Kasumi-1 (cell line): ENCODE measurements at regions not wholly inside any gene's neighbourhood (a gene's known extent, or its start where the extent isn't known, plus 50 kb on each side); places are given as distances from the start of the nearest gene placed in this dataset.
"Not testable (repeated sequence)": the region's sequence is repeated elsewhere in the genome, so short reads cannot be mapped to it uniquely, and the experiment has no call there.

Experiments used
- DNase-seq, 2 experiments: peaks; one replicate each; lab custom pipeline; 2025; lab: John Stamatoyannopoulos, UW

DNA sequence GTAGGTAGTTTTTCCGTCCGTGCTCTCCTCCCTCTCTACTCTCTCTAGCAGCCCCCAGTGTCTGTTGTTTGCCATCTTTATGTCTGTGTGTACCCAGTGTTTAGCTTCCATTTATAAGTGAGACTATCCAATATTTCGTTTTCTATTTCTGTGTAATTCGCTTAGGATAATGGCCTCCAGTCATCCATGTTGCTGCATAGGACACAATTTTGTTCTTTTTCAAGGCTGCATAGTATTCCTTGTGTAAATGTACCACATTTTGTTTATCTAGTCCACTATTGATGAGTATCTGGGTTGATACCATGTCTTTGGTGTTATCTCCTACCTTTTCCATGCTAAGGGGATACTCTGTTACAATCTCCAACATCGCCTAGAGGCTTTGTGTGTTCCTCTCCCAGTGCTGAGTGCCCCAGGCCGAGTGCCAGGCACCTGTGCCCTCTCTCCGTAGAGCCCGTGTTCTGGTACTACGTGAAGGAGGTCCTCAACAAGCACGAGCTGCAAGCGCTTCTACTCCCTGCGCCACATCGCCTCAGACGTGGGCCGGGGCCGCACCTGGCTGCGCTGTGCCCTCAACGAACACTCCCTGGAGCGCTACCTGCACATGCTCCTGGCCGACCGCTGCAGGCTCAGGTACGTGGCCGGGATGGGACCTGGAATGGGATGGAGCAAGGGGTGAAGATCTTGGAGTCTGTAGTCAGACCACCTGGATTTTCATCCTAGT lies 51.0 kb downstream of the NPIPB11 start:
- DNase-seq = not testable (repeated sequence)

- not testable (repeated sequence) for DNase-seq
Measured at GRCh38 chr16:29354449-29354848, 52.1 kb downstream of the NPIPB11 start.

DNA sequence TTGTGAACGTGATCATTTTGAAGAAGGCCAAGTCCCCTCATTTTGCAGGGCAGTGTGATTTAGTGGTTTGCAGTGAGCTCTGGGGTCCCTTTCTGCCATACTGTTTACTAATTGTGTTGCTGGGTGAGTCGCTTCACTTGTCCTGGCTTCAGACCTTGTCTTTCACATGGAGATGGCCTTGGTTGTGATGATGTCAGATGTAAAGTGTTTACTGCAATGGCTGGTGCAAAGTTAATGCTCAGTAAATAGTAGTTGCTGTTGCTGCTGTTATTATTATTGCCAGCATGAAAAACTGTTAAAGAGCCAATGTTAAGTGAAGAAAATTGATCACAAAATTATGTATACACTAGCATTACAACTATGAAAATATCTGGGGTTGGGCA lies 53.9 kb downstream of the NPIPB11 start:
- not testable (repeated sequence) for DNase-seq

DNA sequence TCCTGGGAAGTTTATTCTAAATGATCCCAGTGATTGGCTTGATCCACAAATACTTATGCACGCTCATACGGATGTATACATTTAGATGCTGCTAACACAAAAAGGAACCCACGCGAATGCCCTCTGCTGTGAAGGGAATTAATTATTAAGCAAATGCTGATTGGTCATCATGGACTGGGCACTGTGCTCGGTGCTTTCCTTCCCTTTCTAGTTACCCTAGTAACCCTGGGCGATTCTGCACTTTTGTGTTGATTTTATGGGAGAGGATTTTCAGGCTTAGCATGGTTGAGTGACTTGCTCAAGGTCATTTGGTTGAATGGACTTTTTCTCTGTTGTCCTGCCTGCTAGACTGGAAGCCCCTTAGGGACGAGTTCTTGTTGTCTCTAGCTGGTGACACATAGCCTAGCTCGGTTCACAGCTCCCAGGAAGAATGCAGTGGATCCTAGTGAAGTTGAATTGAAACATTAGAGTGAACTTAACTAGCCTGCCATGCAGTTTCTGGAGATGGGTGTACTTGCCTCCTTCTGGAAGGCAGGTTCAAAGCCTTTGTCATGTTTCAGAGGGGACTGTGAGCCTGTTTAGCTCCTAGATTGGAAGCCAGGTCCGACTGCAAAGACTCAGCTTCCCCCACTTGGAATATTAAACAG lies 54.4 kb downstream of the NPIPB11 start:
- DNase-seq = not testable (repeated sequence)

DNA sequence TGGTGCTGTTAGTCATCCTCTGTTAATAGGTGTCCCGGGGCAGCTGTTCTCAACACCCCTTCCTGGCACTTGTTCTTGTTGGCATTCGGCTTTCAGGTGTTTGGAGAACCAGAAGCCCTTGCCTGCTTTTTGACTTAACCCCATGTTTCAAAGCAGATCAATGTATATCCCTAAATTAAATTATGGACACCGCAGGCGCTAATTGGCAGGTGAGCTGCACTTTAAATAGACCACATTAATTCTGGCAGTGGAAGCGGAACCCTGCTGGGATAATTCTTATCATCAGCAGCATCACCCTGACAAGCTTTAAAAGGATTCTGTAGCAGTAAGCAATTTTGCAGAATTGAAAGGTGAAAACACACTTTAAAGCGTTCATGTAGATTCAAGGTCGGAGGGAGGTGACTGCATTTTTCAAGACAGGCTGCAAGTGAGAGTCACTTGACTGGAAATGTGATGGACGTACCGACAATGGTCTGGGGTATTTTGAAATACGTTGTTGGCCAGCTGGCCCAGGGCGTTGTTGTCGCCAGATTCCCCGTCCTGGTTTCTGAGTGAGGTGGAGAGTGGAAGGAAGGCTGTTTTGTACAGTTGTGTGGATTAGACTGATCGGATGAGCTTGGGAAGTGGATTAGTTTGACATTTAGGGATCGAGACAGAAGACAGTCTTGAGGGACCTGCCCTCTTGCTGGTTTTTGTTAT lies 55.1 kb downstream of the NPIPB11 start:
- DNase-seq = not testable (repeated sequence)

DNA sequence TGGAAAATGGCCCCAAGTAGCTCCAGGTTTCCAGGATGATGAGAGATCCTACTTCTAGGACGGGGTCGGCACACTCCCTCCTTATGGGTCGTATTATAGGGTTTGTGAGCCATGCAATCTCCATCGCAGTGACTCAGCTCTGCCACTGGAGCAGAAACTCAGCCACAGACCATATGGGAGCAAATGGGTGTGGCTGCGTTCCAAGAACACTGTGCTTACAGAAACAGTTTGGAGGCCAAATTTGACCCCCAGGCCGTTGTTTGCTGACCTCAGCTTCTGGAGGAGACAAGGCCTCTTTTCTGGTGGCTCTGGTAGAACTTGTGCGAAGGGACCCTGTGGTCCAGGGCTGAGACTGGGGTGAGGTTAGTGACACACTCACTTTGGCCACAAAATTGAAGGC lies 56.5 kb downstream of the NPIPB11 start:
- not testable (repeated sequence) for DNase-seq

DNA sequence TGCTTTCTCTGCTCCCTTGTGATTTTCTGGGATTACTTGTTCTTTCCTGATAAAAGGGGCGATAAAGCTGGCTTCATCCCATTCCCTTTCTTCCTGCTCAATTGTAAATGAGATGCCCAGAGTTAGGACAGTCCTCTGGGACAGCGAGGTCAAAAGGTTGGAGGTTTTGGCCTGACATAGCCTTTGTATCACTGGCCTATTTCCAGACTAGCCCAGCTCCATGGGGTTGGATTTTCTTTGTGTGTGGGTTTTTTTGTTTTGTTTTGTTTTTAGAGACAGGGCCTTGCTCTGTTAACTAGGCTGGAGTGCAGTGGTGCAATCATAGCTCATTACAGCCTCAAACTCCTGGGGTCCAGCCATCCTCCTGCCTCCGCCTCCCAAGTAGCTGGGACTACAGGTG lies 57.8 kb downstream of the NPIPB11 start:
- DNase-seq = not testable (repeated sequence)

DNA sequence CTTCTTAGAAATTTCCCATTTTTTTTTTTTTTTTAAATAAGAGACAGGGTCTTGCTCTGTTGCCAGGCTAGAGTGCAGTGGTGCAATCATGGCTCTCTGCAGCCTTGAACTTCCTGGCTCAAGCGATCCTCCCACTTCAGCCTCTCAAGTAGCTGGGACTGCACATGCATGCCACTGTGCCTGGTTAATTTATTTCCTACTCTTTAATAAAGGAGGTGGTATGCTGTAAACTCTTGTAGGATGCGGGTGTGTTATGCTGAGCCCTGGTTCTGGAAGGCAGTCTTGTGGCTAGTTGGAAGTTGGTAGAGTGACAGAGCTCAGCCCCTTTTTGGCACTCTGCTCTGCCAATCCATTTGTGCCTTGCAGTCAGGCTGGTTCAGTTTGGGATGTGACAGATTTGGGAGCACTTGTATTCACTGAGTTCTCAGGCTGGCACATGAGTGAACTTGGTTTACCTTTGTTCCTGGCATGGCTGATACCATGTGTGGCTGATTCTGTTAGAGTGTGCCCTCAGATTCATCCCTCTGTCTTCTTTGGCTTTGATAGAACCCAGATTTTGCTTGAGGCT lies 58.3 kb downstream of the NPIPB11 start:
- not testable (repeated sequence) for DNase-seq

- DNase-seq = not testable (repeated sequence)
Measured at GRCh38 chr16:29346796-29347580, 59.5 kb downstream of the NPIPB11 start.

DNA sequence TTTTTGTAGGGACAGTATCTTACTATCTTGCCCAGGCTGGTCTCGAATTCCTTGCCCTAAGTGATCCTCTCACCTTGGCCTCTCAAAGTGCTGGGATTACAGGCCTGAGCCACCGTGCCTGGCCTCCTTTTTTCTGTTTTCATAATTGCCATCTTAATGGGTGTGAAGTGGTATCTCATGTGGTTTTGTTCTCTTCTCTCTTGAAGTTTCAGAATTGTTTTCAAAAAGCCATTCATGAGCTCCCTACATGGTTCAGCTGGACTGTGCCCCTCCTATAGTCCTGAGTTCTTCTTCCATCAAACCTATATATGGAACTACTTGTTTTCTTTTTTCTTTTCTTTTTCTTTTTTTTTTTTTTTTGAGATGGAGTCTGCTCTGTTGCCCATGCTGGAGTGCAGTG lies 60.3 kb downstream of the NPIPB11 start:
- DNase-seq = not testable (repeated sequence)

- DNase-seq = not testable (repeated sequence)
Measured at GRCh38 chr16:29342937-29343336, 63.6 kb downstream of the NPIPB11 start.

DNA sequence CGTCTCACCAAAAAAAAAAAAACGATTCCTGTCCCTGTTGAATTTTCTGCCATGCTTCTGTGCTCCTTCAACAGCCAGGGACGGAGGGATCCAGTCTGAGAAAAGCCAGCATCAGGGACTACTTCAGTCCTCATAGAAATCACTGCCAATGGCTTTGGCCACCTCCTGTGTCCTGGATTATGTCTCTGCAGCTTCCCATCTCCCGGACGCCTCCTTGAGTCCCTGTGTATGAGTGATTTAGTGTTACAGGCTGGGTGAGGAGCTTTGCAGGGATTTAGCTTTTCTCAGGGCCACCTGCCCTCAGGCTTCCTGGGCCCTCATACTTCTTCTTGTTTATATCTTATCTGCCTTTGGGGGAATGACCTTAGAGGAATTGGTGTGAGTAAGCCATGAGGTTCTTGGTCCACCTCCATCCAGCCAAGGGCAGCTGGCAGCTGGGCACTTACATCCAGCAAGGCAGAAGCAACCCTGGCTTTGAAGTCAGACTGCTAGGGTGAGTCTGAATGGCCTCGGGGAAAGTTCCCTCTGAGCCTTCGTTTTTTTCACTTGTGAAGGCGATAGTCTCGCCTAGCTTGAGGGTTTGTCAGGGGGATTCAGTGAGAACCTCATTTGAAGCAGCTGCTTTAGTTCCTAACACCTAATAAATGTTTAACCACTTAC lies 65.6 kb downstream of the NPIPB11 start:
- not testable (repeated sequence) for DNase-seq

- DNase-seq = not testable (repeated sequence)
Measured at GRCh38 chr16:29340235-29340634, 66.3 kb downstream of the NPIPB11 start.

GRCh38 chr16:29338821-29339700 lies 67.5 kb downstream of the NPIPB11 start:
- DNase-seq = not testable (repeated sequence)

DNA sequence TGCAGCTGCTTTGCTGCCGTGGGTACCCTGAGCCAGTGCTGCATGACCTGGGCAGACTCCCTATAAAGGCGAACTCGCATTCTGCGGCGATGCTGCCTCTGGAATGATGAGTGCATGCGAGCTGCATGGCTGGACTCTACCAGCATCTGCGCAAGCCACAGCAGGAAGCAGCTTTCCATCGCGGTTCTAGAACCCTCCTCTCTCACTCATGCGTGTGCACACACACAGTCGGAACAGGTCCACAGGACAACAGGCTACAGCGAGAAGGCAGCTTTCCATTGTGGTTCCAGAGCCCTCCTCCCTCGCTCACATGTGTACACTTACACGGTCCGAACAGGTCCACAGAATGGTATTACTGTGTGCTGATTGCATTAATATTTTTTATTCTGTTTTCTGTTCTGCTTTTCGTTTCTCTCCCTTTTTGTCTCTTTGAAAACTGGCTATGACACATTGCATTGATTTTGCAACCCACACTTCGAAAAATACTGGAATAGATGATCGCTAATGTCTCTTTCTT lies 69.1 kb downstream of the NPIPB11 start:
- not testable (repeated sequence) for DNase-seq

DNA sequence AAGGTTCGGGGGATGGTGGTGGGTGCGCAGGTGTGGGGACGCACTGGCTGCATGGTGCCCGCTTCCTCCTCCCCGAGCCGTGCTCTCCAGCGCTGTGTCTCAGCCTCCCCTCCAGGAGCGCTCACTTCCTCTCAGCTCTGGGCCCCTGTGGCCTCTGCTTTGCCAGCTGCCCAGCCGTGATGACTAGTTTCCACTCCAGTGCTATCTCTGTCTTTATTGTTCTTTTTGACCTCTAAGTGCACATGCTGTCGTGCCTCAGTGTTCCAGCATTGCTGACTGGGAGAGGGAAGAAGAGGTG lies 71.0 kb downstream of the NPIPB11 start:
- DNase-seq = not testable (repeated sequence)

DNA sequence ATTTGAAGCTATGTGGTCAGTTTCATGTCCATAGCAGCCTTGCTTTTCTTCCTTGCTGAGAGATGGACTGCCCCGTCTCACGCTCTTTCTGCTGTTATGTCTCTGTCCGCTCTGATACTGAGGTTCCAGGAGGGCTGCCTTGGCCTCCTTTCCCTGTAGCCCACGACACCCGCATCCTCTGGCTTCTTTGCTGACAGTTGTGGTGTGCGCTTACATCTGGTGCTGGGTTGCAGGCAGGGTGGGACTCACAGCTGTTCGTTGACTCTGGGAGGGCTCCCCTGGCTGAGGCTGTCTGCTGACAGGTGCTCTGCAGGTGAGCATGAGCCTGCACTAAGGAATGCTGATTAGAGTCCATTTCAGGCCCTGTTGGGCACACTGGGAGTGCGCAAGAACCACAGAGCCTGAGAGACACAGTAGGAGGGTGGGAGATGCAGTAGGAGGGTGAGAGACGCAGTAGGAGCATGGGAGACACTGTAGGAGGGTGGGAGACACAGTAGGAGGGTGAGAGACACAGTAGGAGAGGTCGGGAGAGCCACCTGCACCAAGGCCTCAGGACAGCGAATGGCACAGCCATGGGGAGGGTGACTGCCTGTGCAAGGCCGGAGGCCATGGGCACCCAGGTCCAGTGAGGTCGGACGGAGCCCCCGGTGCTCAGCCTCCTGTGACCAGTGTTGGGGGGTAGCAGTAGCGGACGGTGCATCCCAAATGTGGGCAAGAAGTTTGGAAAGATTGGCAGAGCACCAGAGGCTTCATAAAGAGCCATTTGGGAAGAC lies 71.5 kb downstream of the NPIPB11 start:
- DNase-seq = not testable (repeated sequence)

GRCh38 chr16:29333492-29334097 lies 72.9 kb downstream of the NPIPB11 start:
- DNase-seq = not testable (repeated sequence)

- not testable (repeated sequence) for DNase-seq
Measured at GRCh38 chr16:29330623-29331022, 75.9 kb downstream of the NPIPB11 start.
